ENCODE measurements at regions not wholly inside any gene's neighbourhood (a gene's known extent, or its start where the extent isn't known, plus 50 kb on each side); places are given as distances from the start of the nearest gene placed in this dataset.

GRCh38 chr2:234880551-234881211, 71.1 kb upstream of the SH3BP4 start:
- Histone ChIP-seq H2BK20ac (ENCODE audit: low read depth, low read length, poor library complexity, severe bottlenecking) (no peak overlapping the region), H3K14ac (ENCODE audit: insufficient read depth, low read length) (no peak overlapping the region)
- H3K27ac Mint-ChIP-seq = no peak overlapping the region

More at GRCh38 chr2:234880551-234881211, 71.1 kb upstream of the SH3BP4 start:
- Histone ChIP-seq H2AFZ (ENCODE audit: low read length) (no peak overlapping the region), H4K91ac (ENCODE audit: insufficient read length, low read depth, low read length) (no peak overlapping the region), H4K8ac (replicated peaks; ENCODE audit: insufficient read length, low read depth, low read length) (no peak overlapping the region), H3K9me3 (ENCODE audit: control insufficient read depth, low read depth, low read length) (no peaks in the 10 kb centered on the region), H3K56ac (ENCODE audit: insufficient read length, low read depth, low read length) (no peak overlapping the region), H3K4me1 (ENCODE audit: insufficient read depth, low read length) (0 out of 2 replicates have a peak, but pooled peaks cover 5% of the 10 kb centered on the region), H2BK15ac (ENCODE audit: low read depth, low read length) (no peak overlapping the region), H3K23ac (ENCODE audit: insufficient read length, low read depth, low read length) (no peak overlapping the region), H3K9ac (ENCODE audit: extremely low read depth, insufficient read length, low read length) (no peak overlapping the region), H3T11ph (ENCODE audit: low read length) (no peak overlapping the region), H2BK5ac (ENCODE audit: insufficient read length, low read length) (no peak overlapping the region), H3K4me2 (ENCODE audit: insufficient read depth, insufficient read length, low read length) (no peak overlapping the region), H3K18ac (ENCODE audit: insufficient read length, low read depth, low read length) (no peak overlapping the region), H4K5ac (ENCODE audit: insufficient read length, low read depth, low read length) (no peak overlapping the region), H4K20me1 (ENCODE audit: control insufficient read depth, insufficient read depth, insufficient read length) (no peaks in the 10 kb centered on the region), H2BK120ac (ENCODE audit: low read depth, low read length, poor library complexity, severe bottlenecking) (no peak overlapping the region), H2BK12ac (ENCODE audit: insufficient read length, low read depth, low read length) (no peak overlapping the region), H3K27ac (ENCODE audit: insufficient read length, low read depth, low read length) (no peak overlapping the region), H3K23me2 (ENCODE audit: insufficient read length, low read depth, low read length, poor library complexity, severe bottlenecking) (no peaks in the 10 kb centered on the region), H3K79me2 (ENCODE audit: insufficient read depth, low read length) (no peaks in the 10 kb centered on the region), H3K79me1 (ENCODE audit: insufficient read depth, low read depth, low read length, poor library complexity, severe bottlenecking) (no peaks in the 10 kb centered on the region), H3K4ac (ENCODE audit: low read depth, low read length) (no peak overlapping the region), H2AK5ac (ENCODE audit: insufficient read length, low read length) (no peak overlapping the region), H3K27me3 (ENCODE audit: insufficient read depth, low read length) (no peaks in the 10 kb centered on the region)
- no peaks in the 10 kb centered on the region; the same call in 1 of the 2 replicates for H3K27me3 Mint-ChIP-seq (ENCODE audit: low read depth)
- no peak for DNase-seq
- WGBS (ENCODE audit: extremely low coverage, insufficient read length, low lambda C conversion rate) = no CpG with 5 or more reads among the region's 7 CpGs
- H3K4me3 Mint-ChIP-seq = no peak overlapping the region
- peaks cover 6 to 21% (median 15%) of the 10 kb centered on the region in 3 experiments; a peak in 6 of 7 replicates for H3K36me3 Mint-ChIP-seq (ENCODE audit: insufficient read depth in 1 of 3, low read depth in 3 of 3)
- TF ChIP-seq CTCF (conservative IDR thresholded peaks at IDR 0.05) = no peak
- H3K4me1 Mint-ChIP-seq = peaks cover 25 to 27% of the 10 kb centered on the region in 2 experiments
- H3K9me3 Mint-ChIP-seq = peaks cover 14 to 16% of the 10 kb centered on the region in 2 experiments
